Endothelial cell (in vitro differentiated cells): ENCODE measurements at regions not wholly inside any gene's neighbourhood (a gene's known extent, or its start where the extent isn't known, plus 50 kb on each side); places are given as distances from the start of the nearest gene placed in this dataset.

Source experiments
- DNase-seq: peaks from one replicate; pipeline ENCODE4 v3.0.0; 2021; ENCODE audit warnings: low spot score
- H3K27ac Mint-ChIP-seq: one replicate; pipeline ENCODE4 v1.8.0; 2021; ENCODE audit warnings: mixed read lengths, inconsistent platforms; ENCODE audit not compliant: unreplicated experiment
- H3K27me3 Mint-ChIP-seq: one replicate; pipeline ENCODE4 v1.8.0; 2021; ENCODE audit warnings: mild to moderate bottlenecking, moderate library complexity, mixed read lengths, inconsistent platforms; ENCODE audit not compliant: unreplicated experiment
- H3K36me3 Mint-ChIP-seq: one replicate; pipeline ENCODE4 v1.8.0; 2021; ENCODE audit warnings: mild to moderate bottlenecking, low read depth, mixed read lengths, inconsistent platforms; ENCODE audit not compliant: unreplicated experiment
- H3K4me1 Mint-ChIP-seq: one replicate; pipeline ENCODE4 v1.8.0; 2021; ENCODE audit warnings: mild to moderate bottlenecking, mixed read lengths, inconsistent platforms; ENCODE audit not compliant: unreplicated experiment
- H3K4me3 Mint-ChIP-seq: one replicate; pipeline ENCODE4 v1.8.0; 2021; ENCODE audit warnings: mild to moderate bottlenecking, mixed read lengths, inconsistent platforms; ENCODE audit not compliant: unreplicated experiment
- H3K9me3 Mint-ChIP-seq: one replicate; pipeline ENCODE4 v1.8.0; 2021; ENCODE audit warnings: mixed read lengths, inconsistent platforms; ENCODE audit not compliant: unreplicated experiment
- CTCF ChIP-seq: fragments of 200-600 bp; sonication (generic); IDR thresholded peaks from one replicate; pipeline ENCODE4 v1.5.0; 2021; ENCODE audit warnings: antibody characterized with exemption; ENCODE audit not compliant: unreplicated experiment

- Mint-ChIP-seq H3K4me3 (no peak overlapping the region), H3K9me3 (no peaks in the 10 kb centered on the region), H3K36me3 (no peaks in the 10 kb centered on the region), H3K4me1 (no peaks in the 10 kb centered on the region), H3K27ac (no peak overlapping the region), H3K27me3 (no peaks in the 10 kb centered on the region)
- no peak for TF ChIP-seq CTCF
- DNase-seq: no peak
Measured at GRCh38 chr20:51236421-51236820, 213.5 kb upstream of the KCNG1 start.

GRCh38 chr20:51233345-51233744, 210.4 kb upstream of the KCNG1 start:
- Mint-ChIP-seq H3K27ac (no peak overlapping the region), H3K4me3 (no peak overlapping the region), H3K27me3 (no peaks in the 10 kb centered on the region), H3K36me3 (no peaks in the 10 kb centered on the region), H3K4me1 (no peaks in the 10 kb centered on the region), H3K9me3 (no peaks in the 10 kb centered on the region)
- no peak for TF ChIP-seq CTCF
- no peak for DNase-seq

GRCh38 chr20:51230727-51231126, 207.8 kb upstream of the KCNG1 start:
- H3K4me3 Mint-ChIP-seq: no peak overlapping the region
- no peaks in the 10 kb centered on the region for H3K9me3 Mint-ChIP-seq
- DNase-seq: no peak
- no peak for TF ChIP-seq CTCF
- no peak overlapping the region for H3K27ac Mint-ChIP-seq
- H3K36me3 Mint-ChIP-seq: no peaks in the 10 kb centered on the region
- H3K27me3 Mint-ChIP-seq: peaks cover 4% of the 10 kb centered on the region
- H3K4me1 Mint-ChIP-seq: no peaks in the 10 kb centered on the region

- Mint-ChIP-seq H3K36me3 (no peaks in the 10 kb centered on the region), H3K4me1 (no peaks in the 10 kb centered on the region), H3K4me3 (no peak overlapping the region), H3K9me3 (no peaks in the 10 kb centered on the region), H3K27ac (no peak overlapping the region), H3K27me3 (peaks cover 4% of the 10 kb centered on the region)
- TF ChIP-seq CTCF: no peak
- DNase-seq: no peak
Measured at GRCh38 chr20:51228763-51229162, 205.9 kb upstream of the KCNG1 start.

- no peak for TF ChIP-seq CTCF
- Mint-ChIP-seq H3K27ac (no peak overlapping the region), H3K36me3 (no peaks in the 10 kb centered on the region), H3K27me3 (peaks cover 4% of the 10 kb centered on the region), H3K4me1 (no peaks in the 10 kb centered on the region), H3K9me3 (no peaks in the 10 kb centered on the region), H3K4me3 (no peak overlapping the region)
- DNase-seq: no peak
Measured at GRCh38 chr20:51227744-51228143, 204.8 kb upstream of the KCNG1 start.
